Epidermal melanocyte (primary cell): ENCODE measurements at regions not wholly inside any gene's neighbourhood (a gene's known extent, or its start where the extent isn't known, plus 50 kb on each side); places are given as distances from the start of the nearest gene placed in this dataset.
"Not testable (repeated sequence)": the region's sequence is repeated elsewhere in the genome, so short reads cannot be mapped to it uniquely, and the experiment has no call there.

ENCODE experiments used
- DNase-seq: peaks from one replicate; pipeline ENCODE4 v3.0.0; 2011; ENCODE audit warnings: low spot score; ENCODE audit not compliant: insufficient read length

- no peak for DNase-seq
These were observed 1034.6 kb downstream of the DIPK2A start for GRCh38 chr3:145006271-145006670.

- DNase-seq: no peak
These were observed 1042.3 kb downstream of the DIPK2A start for GRCh38 chr3:145013931-145014330.

GRCh38 chr3:145015253-145015652 is 1043.6 kb downstream of the DIPK2A start:
- DNase-seq: no peak

GRCh38 chr3:145017959-145018358 is 1046.3 kb downstream of the DIPK2A start:
- no peak for DNase-seq

GRCh38 chr3:145022447-145022846 is 1050.8 kb downstream of the DIPK2A start:
- DNase-seq: no peak

- DNase-seq: no peak
These were observed 1053.1 kb downstream of the DIPK2A start for GRCh38 chr3:145024700-145025099.

- DNase-seq: not testable (repeated sequence)
These were observed 1055.6 kb downstream of the DIPK2A start for GRCh38 chr3:145027186-145027585.

GRCh38 chr3:145032791-145033190 is 1061.2 kb downstream of the DIPK2A start:
- DNase-seq: no peak

- no peak for DNase-seq
These were observed 1064.1 kb downstream of the DIPK2A start for GRCh38 chr3:145035682-145036081.

- DNase-seq: not testable (repeated sequence)
These were observed 1082.4 kb downstream of the DIPK2A start for GRCh38 chr3:145054055-145054454.

- no peak for DNase-seq
These were observed 1083.9 kb downstream of the DIPK2A start for GRCh38 chr3:145055375-145056076.

- DNase-seq: no peak
These were observed 1086.9 kb downstream of the DIPK2A start for GRCh38 chr3:145058483-145058882.

GRCh38 chr3:145063616-145064015 is 1092.0 kb downstream of the DIPK2A start:
- DNase-seq: no peak

- no peak for DNase-seq
These were observed 1090.2 kb downstream of the PLOD2 start for GRCh38 chr3:145070795-145071194.

- no peak for DNase-seq
These were observed 1081.5 kb downstream of the PLOD2 start for GRCh38 chr3:145079436-145079835.

- no peak for DNase-seq
These were observed 1073.9 kb downstream of the PLOD2 start for GRCh38 chr3:145087038-145087437.

- no peak for DNase-seq
These were observed 1072.1 kb downstream of the PLOD2 start for GRCh38 chr3:145088917-145089316.

GRCh38 chr3:145089337-145089736 is 1071.6 kb downstream of the PLOD2 start:
- DNase-seq: no peak

GRCh38 chr3:145094355-145094941 is 1066.5 kb downstream of the PLOD2 start:
- no peak for DNase-seq

- DNase-seq: not testable (repeated sequence)
These were observed 1049.8 kb downstream of the PLOD2 start for GRCh38 chr3:145111141-145111540.

- DNase-seq: no peak
These were observed 1044.2 kb downstream of the PLOD2 start for GRCh38 chr3:145116769-145117168.

- DNase-seq: no peak
These were observed 1042.7 kb downstream of the PLOD2 start for GRCh38 chr3:145118303-145118702.
